Activated CD4-positive, alpha-beta T cell treated with anti-CD3 and anti-CD28 coated beads for 24 hours (primary cell): ENCODE measurements at regions not wholly inside any gene's neighbourhood (a gene's known extent, or its start where the extent isn't known, plus 50 kb on each side); places are given as distances from the start of the nearest gene placed in this dataset.
"Not testable (repeated sequence)": the region's sequence is repeated elsewhere in the genome, so short reads cannot be mapped to it uniquely, and the experiment has no call there.

Experiments
- DNase-seq, 2 donors: peaks; one replicate each; pipeline ENCODE4 v3.0.0-alpha.2; 2020; ENCODE audit warnings: low read depth in 2 of 2

GRCh38 chr4:72876946-72877345 lies 192.6 kb downstream of the COX18 start:
- DNase-seq: no peak

GRCh38 chr4:72875545-72875944 lies 194.0 kb downstream of the COX18 start:
- no peak for DNase-seq

- DNase-seq: no peak
These were observed 194.4 kb downstream of the COX18 start for GRCh38 chr4:72875138-72875537.

GRCh38 chr4:72864898-72865297 lies 204.6 kb downstream of the COX18 start:
- no peak for DNase-seq

- not testable (repeated sequence) for DNase-seq
These were observed 205.2 kb downstream of the COX18 start for GRCh38 chr4:72864277-72864676.

GRCh38 chr4:72860766-72861165 lies 208.8 kb downstream of the COX18 start:
- no peak for DNase-seq

GRCh38 chr4:72858328-72858727 lies 211.2 kb downstream of the COX18 start:
- no peak for DNase-seq

GRCh38 chr4:72857787-72858186 lies 211.7 kb downstream of the COX18 start:
- DNase-seq: no peak

GRCh38 chr4:72857216-72857615 lies 212.3 kb downstream of the COX18 start:
- DNase-seq: no peak

- DNase-seq: no peak
These were observed 223.0 kb downstream of the COX18 start for GRCh38 chr4:72846280-72847111.

GRCh38 chr4:72843466-72843865 lies 226.1 kb downstream of the COX18 start:
- no peak for DNase-seq

- no peak for DNase-seq
These were observed 227.2 kb downstream of the COX18 start for GRCh38 chr4:72842323-72842722.

- DNase-seq: not testable (repeated sequence)
These were observed 229.3 kb downstream of the COX18 start for GRCh38 chr4:72840166-72840565.

GRCh38 chr4:72828864-72829263 lies 240.7 kb downstream of the COX18 start:
- no peak for DNase-seq

GRCh38 chr4:72827968-72828367 lies 241.5 kb downstream of the COX18 start:
- DNase-seq: no peak

GRCh38 chr4:72820107-72820506 lies 249.4 kb downstream of the COX18 start:
- no peak for DNase-seq

- no peak for DNase-seq
These were observed 248.0 kb upstream of the ADAMTS3 start for GRCh38 chr4:72817012-72817411.

GRCh38 chr4:72814241-72814640 lies 245.2 kb upstream of the ADAMTS3 start:
- no peak for DNase-seq

GRCh38 chr4:72809208-72809607 lies 240.2 kb upstream of the ADAMTS3 start:
- DNase-seq: no peak

- no peak for DNase-seq
These were observed 236.3 kb upstream of the ADAMTS3 start for GRCh38 chr4:72805284-72805683.

- DNase-seq: no peak
These were observed 228.5 kb upstream of the ADAMTS3 start for GRCh38 chr4:72797486-72797885.

GRCh38 chr4:72791054-72791453 lies 222.0 kb upstream of the ADAMTS3 start:
- DNase-seq: no peak

GRCh38 chr4:72786401-72786990 lies 217.5 kb upstream of the ADAMTS3 start:
- no peak for DNase-seq
